ENCODE measurements at regions not wholly inside any gene's neighbourhood (a gene's known extent, or its start where the extent isn't known, plus 50 kb on each side); places are given as distances from the start of the nearest gene placed in this dataset.

DNA sequence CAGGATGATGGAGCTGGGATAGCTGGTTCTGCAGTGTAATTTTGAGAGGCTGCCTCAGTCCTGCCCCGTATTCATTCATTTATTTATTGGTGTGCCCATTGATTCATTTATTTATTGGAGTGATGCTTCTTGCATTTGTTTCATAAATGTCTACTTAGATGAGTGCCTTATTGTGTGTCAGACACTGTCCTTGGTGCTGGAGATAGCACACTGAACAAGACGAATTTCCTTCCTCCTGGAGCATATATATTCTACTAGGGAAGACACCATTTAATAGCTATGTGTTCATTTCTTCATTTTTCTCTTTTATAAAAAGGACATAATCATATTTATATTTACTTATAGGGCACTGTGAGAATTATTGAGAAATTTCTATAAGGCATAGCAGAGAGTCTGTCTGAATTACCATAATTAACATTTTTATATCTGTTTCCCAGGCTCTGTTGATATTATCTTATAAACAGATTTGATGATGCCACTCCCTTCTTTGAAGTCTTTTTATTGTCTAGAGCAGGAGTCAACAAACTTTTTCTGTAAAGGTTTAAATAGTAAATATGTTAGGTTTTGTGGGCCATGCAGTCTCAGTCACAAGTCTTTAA, 433.9 kb upstream of the ZNF608 start:
- no peak overlapping the region for H3K4me3 ChIP-seq (replicated peaks; ENCODE audit: low read depth, low read length)
- TF ChIP-seq, protein P1, sequence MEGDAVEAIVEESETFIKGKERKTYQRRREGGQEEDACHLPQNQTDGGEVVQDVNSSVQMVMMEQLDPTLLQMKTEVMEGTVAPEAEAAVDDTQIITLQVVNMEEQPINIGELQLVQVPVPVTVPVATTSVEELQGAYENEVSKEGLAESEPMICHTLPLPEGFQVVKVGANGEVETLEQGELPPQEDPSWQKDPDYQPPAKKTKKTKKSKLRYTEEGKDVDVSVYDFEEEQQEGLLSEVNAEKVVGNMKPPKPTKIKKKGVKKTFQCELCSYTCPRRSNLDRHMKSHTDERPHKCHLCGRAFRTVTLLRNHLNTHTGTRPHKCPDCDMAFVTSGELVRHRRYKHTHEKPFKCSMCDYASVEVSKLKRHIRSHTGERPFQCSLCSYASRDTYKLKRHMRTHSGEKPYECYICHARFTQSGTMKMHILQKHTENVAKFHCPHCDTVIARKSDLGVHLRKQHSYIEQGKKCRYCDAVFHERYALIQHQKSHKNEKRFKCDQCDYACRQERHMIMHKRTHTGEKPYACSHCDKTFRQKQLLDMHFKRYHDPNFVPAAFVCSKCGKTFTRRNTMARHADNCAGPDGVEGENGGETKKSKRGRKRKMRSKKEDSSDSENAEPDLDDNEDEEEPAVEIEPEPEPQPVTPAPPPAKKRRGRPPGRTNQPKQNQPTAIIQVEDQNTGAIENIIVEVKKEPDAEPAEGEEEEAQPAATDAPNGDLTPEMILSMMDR (IDR thresholded peaks at IDR 0.05; ENCODE audit: low read length, missing control alignments): no peak
- DNase-seq (ENCODE audit: low read depth): peak; percentile 63

DNA sequence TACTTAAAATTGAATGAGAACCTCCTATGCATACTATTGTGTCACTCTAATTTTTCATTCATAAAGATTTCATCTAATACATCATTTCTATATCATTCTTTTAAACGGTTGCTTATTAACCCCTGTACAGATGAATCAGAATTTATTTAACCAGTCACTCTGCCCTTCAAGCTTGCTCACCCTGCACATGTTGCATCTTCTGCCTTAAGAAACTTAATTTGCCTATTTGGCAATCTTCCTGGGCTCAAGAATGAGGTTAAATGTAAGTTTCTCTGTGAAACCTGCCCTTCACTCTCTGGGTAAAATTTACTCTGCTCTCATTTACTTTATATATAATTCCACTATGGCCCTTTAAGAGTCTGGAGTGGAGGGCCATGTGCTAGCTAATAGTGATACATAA, 434.7 kb upstream of the ZNF608 start:
- no peak overlapping the region for H3K4me3 ChIP-seq (replicated peaks; ENCODE audit: low read depth, low read length)
- DNase-seq (ENCODE audit: low read depth): no peak
- TF ChIP-seq, protein P1 (IDR thresholded peaks at IDR 0.05; ENCODE audit: low read length, missing control alignments): no peak

DNA sequence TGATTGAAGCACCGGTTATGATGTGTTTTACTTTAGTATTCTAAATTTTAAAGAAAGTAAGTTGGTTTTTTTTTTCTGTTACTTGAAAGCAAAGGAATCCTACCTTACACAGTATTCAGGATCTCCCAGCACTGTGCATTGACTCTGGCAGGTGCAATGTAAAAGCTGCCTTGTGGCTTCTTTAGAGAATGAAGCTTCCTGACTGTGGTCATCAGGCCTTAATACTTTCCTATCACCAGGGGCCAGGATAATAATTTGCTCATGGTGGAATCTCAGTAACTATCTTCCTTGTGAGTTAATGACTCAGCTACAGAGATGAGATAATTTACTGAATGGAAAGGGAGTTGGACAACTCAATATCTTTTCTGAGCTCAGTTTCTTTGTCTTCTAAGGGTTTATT, 435.5 kb upstream of the ZNF608 start:
- DNase-seq (ENCODE audit: low read depth): no peak
- no peak overlapping the region for H3K4me3 ChIP-seq (replicated peaks; ENCODE audit: low read depth, low read length)
- TF ChIP-seq, protein P1 (IDR thresholded peaks at IDR 0.05; ENCODE audit: low read length, missing control alignments): no peak

DNA sequence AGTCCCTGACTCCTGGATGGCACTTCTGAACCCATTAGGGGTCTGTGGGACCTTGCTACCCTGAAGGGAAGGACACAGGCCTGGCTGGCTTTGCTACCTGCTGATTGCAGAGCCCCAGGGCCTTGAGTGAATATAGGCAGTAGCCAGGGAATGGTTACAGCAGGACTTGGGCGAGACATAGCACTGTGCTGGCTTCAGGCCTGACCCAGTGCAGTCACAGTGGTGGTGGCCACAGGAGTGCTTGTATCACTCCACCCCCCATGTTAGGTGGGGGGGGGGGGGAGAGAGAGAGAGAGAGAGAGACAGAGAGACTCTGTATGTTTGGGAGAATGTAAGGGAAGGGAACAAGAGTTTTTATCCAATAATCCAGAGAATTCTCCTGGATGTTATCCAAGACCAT, 439.3 kb upstream of the ZNF608 start:
- TF ChIP-seq, protein P1 (IDR thresholded peaks at IDR 0.05; ENCODE audit: low read length, missing control alignments): no peak
- H3K4me3 ChIP-seq (replicated peaks; ENCODE audit: low read depth, low read length): no peak overlapping the region
- DNase-seq (ENCODE audit: low read depth): no peak

DNA sequence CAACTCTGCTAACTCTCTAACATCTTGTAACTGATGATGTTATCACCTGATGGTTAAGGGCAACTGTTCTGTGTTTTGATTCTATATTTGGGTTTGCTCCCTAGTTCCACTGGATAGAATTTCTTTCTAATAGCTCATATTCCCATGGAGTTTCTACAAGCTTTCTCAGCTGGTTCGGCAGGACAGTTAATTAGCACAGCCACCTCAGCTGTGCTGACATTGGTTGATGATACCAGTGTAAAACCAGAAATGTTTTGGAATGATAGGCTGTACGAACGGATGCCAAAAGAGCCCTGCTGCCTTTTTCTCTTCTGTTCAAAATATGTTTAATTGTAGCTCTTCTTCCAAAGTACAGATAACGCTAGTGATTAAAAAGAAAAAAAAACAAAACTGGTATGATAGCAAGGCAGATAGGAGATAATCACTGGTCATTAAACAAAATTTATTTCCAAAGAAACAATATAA, 440.5 kb upstream of the ZNF608 start:
- no peak overlapping the region for H3K4me3 ChIP-seq (replicated peaks; ENCODE audit: low read depth, low read length)
- no peak for DNase-seq (ENCODE audit: low read depth)
- TF ChIP-seq, protein P1 (IDR thresholded peaks at IDR 0.05; ENCODE audit: low read length, missing control alignments): no peak

DNA sequence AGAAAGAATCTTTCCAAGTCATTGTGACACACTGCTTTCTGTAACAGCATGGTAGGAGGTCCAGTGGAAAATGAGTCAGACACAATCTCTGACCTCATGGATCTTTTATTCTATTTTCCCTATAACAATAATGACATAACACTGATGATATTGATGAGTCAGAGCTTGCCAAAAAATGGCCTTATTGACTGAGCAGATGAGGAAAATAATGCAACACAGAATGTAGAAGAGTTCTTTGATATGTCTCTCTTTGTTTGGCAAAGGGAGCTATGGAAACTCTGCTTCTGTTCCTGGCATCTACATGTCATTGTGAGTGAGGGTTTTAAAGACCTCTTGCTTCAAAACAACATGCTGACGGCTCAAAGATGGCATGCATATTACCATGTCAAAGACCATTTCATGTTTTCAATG, 443.1 kb upstream of the ZNF608 start:
- TF ChIP-seq, protein P1 (IDR thresholded peaks at IDR 0.05; ENCODE audit: low read length, missing control alignments): no peak
- DNase-seq (ENCODE audit: low read depth): peak; percentile 37
- no peak overlapping the region for H3K4me3 ChIP-seq (replicated peaks; ENCODE audit: low read depth, low read length)
